ENCODE measurements at regions not wholly inside any gene's neighbourhood (a gene's known extent, or its start where the extent isn't known, plus 50 kb on each side); places are given as distances from the start of the nearest gene placed in this dataset.

DNA sequence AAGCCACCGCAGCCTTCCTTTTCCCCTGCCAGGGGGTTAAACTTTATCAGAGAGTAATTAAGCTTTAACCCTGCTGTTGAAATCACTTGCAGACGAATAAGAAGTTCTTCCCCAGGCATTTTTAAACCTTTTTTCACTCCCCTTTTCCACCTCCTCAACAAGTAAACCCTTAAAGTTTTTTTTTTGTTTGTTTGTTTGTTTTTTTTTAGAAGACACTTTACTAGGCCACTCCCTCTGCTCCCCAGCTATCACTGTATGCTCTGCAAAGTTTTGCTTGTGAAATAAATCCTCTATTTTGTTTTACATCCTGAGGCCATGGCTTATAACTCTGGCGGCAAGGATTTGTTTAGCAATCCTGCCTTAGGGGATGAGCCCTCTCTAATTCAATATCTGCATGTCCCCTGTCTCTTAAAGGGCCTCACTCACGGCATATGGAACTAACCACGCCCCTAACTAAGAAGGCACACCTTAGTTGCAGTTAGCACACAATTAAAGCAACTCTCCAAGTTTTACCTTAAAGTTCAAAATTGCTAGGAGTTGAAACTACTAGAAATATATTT is 1354.7 kb upstream of the LRRTM3 start:
- H3K9me3 ChIP-seq (ENCODE audit: control insufficient read depth in 1 of 2, low read length in 2 of 2): no peaks in the 10 kb centered on the region
- H3K27ac ChIP-seq (ENCODE audit: low read depth, low read length): no peak overlapping the region
- H3K4me3 ChIP-seq (ENCODE audit: low read depth in 1 of 2, low read length in 2 of 2): peak overlapping the region; percentile 61 to 82
- peaks cover 0 to 3% of the 10 kb centered on the region in 2 donors for H3K36me3 ChIP-seq (ENCODE audit: control insufficient read depth in 1 of 2, insufficient read depth in 2 of 2, low read length in 2 of 2)
- no peaks in the 10 kb centered on the region for H3K4me1 ChIP-seq (ENCODE audit: control insufficient read depth in 1 of 2, insufficient read depth in 2 of 2, low read length in 2 of 2)
- H3K9ac ChIP-seq (ENCODE audit: low read depth in 1 of 2, low read length in 2 of 2): peak overlapping the region; percentile 16 to 67
- no peaks in the 10 kb centered on the region for H3K27me3 ChIP-seq (ENCODE audit: control insufficient read depth in 1 of 2, insufficient read depth in 2 of 2, low read length in 2 of 2)

DNA sequence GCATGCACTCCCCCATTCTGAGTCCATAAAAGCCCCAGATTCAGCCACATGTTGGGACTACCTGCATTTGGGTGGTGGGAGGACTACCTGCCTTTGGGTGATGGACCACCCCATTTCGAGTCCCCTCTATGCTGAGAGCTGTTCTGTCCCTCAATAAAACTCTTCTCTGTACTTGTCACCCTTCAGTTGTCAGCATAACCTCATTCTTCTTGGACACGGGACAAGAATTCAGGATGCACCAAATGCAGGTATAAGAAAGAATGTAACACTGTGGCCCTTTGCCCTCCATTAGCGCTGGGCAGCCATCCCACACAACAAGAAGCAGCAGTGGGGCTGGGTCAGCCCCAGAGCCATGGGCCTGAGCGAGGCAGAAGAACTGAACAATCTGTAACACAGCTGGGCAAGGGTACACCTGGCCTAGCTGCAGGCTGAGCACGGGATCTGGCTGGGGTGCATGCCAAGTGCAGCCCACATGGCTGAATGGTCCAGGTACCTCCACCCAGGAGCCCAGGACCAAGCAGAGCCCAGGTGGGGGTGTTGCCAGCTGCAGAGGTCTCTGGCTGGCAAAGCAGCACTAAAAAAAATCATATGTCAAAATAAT is 1344.3 kb upstream of the LRRTM3 start:
- Histone ChIP-seq H3K36me3 (ENCODE audit: control insufficient read depth in 1 of 2, insufficient read depth in 2 of 2, low read length in 2 of 2) (no peaks in the 10 kb centered on the region), H3K4me3 (ENCODE audit: low read depth in 1 of 2, low read length in 2 of 2) (no peak overlapping the region), H3K27me3 (ENCODE audit: control insufficient read depth in 1 of 2, insufficient read depth in 2 of 2, low read length in 2 of 2) (no peaks in the 10 kb centered on the region), H3K9ac (ENCODE audit: low read depth in 1 of 2, low read length in 2 of 2) (no peak overlapping the region), H3K27ac (ENCODE audit: low read depth, low read length) (no peak overlapping the region), H3K9me3 (ENCODE audit: control insufficient read depth in 1 of 2, low read length in 2 of 2) (peaks cover 5 to 9% of the 10 kb centered on the region in 2 donors), H3K4me1 (ENCODE audit: control insufficient read depth in 1 of 2, insufficient read depth in 2 of 2, low read length in 2 of 2) (no peaks in the 10 kb centered on the region)

DNA sequence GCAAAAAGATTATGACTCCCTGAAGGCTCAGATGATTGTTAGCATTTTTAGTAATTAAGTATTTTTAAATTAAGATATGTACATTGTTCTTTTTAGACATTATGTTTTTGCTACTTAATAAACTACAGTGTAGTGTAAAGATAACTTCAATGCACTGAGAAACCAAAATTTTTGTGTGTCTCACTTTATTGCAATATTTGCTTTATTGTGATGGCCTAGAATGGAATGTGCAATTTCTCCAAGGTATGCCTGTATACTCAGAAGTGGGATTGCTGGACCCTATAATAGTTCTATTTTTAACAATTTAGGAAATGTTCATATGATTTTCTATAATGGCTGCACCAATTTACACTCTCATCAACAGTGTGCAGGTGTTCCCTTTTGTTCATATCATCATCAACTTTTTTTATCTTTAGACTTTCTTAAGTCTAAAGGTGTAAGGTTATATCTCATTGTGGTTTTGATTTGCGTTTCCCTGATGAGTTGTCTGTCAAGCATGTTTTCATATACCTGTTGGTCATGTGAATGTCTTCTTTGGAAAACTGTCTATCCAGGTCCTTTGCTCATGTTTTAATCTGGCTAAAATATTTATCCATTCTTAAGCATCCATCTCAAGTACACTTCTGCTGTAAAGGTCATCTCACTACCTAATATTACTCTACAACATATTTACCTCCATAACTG is 1323.5 kb upstream of the LRRTM3 start:
- no peaks in the 10 kb centered on the region for H3K27me3 ChIP-seq (ENCODE audit: control insufficient read depth in 1 of 2, insufficient read depth in 2 of 2, low read length in 2 of 2)
- peaks cover 0 to 5% of the 10 kb centered on the region in 2 donors for H3K9me3 ChIP-seq (ENCODE audit: control insufficient read depth in 1 of 2, low read length in 2 of 2)
- no peak overlapping the region for H3K4me3 ChIP-seq (ENCODE audit: low read depth in 1 of 2, low read length in 2 of 2)
- no peak overlapping the region for H3K27ac ChIP-seq (ENCODE audit: low read depth, low read length)
- no peak overlapping the region for H3K9ac ChIP-seq (ENCODE audit: low read depth in 1 of 2, low read length in 2 of 2)
- no peaks in the 10 kb centered on the region for H3K4me1 ChIP-seq (ENCODE audit: control insufficient read depth in 1 of 2, insufficient read depth in 2 of 2, low read length in 2 of 2)
- H3K36me3 ChIP-seq (ENCODE audit: control insufficient read depth in 1 of 2, insufficient read depth in 2 of 2, low read length in 2 of 2): no peaks in the 10 kb centered on the region

DNA sequence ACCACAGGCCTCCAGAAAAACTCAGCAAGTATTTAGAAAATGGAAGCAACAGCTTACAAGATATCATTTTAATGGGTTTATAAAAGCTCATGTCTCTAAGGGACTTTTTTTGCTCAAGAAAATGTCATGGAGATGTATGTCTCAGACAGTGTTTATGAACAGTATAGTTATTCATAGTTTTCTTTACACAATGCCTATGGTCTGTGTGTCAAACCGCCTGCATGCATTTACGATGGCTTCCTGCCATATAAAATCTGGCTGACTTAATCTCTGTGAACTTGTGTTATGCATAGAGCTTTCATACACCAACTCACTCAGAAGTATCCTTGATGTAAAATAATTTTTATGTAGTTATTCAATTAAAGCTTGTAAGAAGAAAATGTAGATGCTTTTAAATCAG is 1314.2 kb upstream of the LRRTM3 start:
- Histone ChIP-seq H3K27me3 (ENCODE audit: control insufficient read depth in 1 of 2, insufficient read depth in 2 of 2, low read length in 2 of 2) (no peaks in the 10 kb centered on the region), H3K4me1 (ENCODE audit: control insufficient read depth in 1 of 2, insufficient read depth in 2 of 2, low read length in 2 of 2) (no peaks in the 10 kb centered on the region), H3K4me3 (ENCODE audit: low read depth in 1 of 2, low read length in 2 of 2) (no peak overlapping the region), H3K36me3 (ENCODE audit: control insufficient read depth in 1 of 2, insufficient read depth in 2 of 2, low read length in 2 of 2) (no peaks in the 10 kb centered on the region), H3K9me3 (ENCODE audit: control insufficient read depth in 1 of 2, low read length in 2 of 2) (peaks cover 5 to 14% of the 10 kb centered on the region in 2 donors), H3K9ac (ENCODE audit: low read depth in 1 of 2, low read length in 2 of 2) (no peak overlapping the region), H3K27ac (ENCODE audit: low read depth, low read length) (no peak overlapping the region)

DNA sequence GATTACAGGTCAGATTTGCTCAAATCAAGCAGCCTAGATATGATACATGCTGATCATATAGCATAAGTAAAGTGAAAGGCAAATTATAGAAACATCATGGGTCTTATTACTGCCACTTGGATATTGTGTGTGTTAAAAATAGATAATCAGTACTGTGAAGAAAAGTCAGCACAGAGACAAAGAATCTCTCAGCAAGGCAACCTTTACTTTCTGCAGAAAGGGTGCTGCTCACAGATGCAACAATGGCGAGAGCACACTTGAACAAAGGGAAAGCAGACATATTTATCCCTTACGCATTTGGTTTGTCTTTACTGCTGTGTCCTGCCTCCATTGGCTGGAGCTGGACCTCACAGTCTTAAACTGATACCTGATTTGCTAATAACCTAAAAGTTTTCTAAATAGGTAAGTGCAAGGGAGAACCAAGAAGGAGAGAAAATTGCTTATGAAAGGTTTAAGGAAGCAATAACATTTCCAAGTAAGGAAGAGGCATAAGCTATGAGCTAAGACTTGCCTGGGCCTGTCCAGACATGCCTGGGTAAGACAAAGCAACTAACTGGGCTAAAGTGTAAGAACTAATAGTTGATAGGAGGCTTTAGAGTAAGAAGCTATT is 1310.8 kb upstream of the LRRTM3 start:
- Histone ChIP-seq H3K4me1 (ENCODE audit: control insufficient read depth in 1 of 2, insufficient read depth in 2 of 2, low read length in 2 of 2) (no peaks in the 10 kb centered on the region), H3K4me3 (ENCODE audit: low read depth in 1 of 2, low read length in 2 of 2) (no peak overlapping the region), H3K36me3 (ENCODE audit: control insufficient read depth in 1 of 2, insufficient read depth in 2 of 2, low read length in 2 of 2) (no peaks in the 10 kb centered on the region), H3K9me3 (ENCODE audit: control insufficient read depth in 1 of 2, low read length in 2 of 2) (peaks cover 5 to 14% of the 10 kb centered on the region in 2 donors), H3K9ac (ENCODE audit: low read depth in 1 of 2, low read length in 2 of 2) (no peak overlapping the region), H3K27me3 (ENCODE audit: control insufficient read depth in 1 of 2, insufficient read depth in 2 of 2, low read length in 2 of 2) (no peaks in the 10 kb centered on the region), H3K27ac (ENCODE audit: low read depth, low read length) (no peak overlapping the region)

DNA sequence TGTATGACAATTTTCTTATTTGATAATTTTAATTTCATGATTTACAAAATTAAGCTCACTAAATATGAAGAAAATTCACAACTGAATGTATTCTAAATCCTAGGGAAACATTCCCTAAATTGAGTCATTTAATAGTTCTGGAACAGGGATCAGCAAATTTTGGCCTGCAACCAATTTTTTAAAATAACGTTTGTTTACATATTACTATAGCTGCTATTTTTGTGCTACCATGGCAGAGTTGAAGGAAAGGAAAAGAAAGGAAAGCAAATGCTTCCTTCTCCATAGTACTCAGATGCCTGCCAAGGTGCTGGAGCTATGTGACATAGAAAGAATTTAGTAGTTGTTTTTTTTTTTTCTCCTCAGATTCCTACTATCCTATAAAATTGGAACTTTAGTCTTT is 1307.7 kb upstream of the LRRTM3 start:
- H3K9me3 ChIP-seq (ENCODE audit: control insufficient read depth in 1 of 2, low read length in 2 of 2): peaks cover 5 to 14% of the 10 kb centered on the region in 2 donors
- no peak overlapping the region for H3K4me3 ChIP-seq (ENCODE audit: low read depth in 1 of 2, low read length in 2 of 2)
- no peak overlapping the region for H3K9ac ChIP-seq (ENCODE audit: low read depth in 1 of 2, low read length in 2 of 2)
- H3K4me1 ChIP-seq (ENCODE audit: control insufficient read depth in 1 of 2, insufficient read depth in 2 of 2, low read length in 2 of 2): no peaks in the 10 kb centered on the region
- H3K36me3 ChIP-seq (ENCODE audit: control insufficient read depth in 1 of 2, insufficient read depth in 2 of 2, low read length in 2 of 2): no peaks in the 10 kb centered on the region
- H3K27me3 ChIP-seq (ENCODE audit: control insufficient read depth in 1 of 2, insufficient read depth in 2 of 2, low read length in 2 of 2): no peaks in the 10 kb centered on the region
- no peak overlapping the region for H3K27ac ChIP-seq (ENCODE audit: low read depth, low read length)

DNA sequence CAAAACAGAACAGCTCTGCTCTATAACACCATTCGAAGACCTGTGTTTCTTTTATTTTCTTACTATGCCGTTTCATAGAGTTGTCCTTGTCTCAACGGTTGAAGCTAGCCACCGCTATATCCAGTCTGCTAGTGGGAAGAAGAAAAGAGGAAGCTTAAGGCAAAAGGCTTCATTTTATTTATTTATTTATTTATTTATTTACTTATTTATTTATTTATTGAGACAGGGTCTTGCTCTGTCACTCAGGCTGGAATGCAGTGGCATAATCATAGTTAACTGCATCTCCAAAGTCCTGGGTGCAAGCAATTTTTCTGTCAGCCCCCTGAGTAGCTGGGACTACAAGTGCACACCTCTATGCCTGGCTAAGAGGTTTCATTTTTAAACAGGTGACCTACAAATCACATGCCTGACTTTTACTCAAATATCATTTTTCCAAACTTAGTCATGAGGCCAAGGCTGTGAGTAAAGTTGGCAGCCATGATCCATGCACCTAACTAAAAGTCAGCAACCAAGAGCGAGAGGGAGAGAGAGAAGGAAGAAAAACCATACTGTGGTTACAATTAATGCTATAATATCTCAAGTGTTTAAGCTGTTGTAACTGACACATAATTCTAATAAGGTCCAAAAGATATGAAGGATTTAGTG is 1305.3 kb upstream of the LRRTM3 start:
- Histone ChIP-seq H3K9me3 (ENCODE audit: control insufficient read depth in 1 of 2, low read length in 2 of 2) (no peaks in the 10 kb centered on the region), H3K9ac (ENCODE audit: low read depth in 1 of 2, low read length in 2 of 2) (no peak overlapping the region), H3K36me3 (ENCODE audit: control insufficient read depth in 1 of 2, insufficient read depth in 2 of 2, low read length in 2 of 2) (no peaks in the 10 kb centered on the region), H3K27ac (ENCODE audit: low read depth, low read length) (no peak overlapping the region), H3K27me3 (ENCODE audit: control insufficient read depth in 1 of 2, insufficient read depth in 2 of 2, low read length in 2 of 2) (no peaks in the 10 kb centered on the region), H3K4me3 (ENCODE audit: low read depth in 1 of 2, low read length in 2 of 2) (no peak overlapping the region), H3K4me1 (ENCODE audit: control insufficient read depth in 1 of 2, insufficient read depth in 2 of 2, low read length in 2 of 2) (no peaks in the 10 kb centered on the region)

DNA sequence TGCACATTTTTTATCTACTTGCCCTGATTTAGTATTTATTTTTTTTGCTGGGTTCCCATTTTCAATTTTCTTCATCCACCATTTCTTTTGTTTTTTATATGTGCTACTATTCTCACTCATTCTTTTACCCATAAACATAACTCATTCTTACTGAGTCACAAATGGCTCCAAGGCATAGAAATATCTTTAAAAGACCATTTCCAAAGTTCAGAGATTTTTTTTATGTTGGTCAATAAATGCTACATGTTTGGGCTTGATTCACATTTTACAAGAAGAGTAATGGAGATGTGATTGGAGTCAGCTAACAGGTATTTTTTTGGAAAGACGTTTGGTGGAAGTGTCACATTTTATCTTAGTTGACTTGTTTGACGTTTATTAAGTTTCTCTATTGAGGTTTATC is 1303.2 kb upstream of the LRRTM3 start:
- Histone ChIP-seq H3K4me1 (ENCODE audit: control insufficient read depth in 1 of 2, insufficient read depth in 2 of 2, low read length in 2 of 2) (no peaks in the 10 kb centered on the region), H3K9ac (ENCODE audit: low read depth in 1 of 2, low read length in 2 of 2) (no peak overlapping the region), H3K27me3 (ENCODE audit: control insufficient read depth in 1 of 2, insufficient read depth in 2 of 2, low read length in 2 of 2) (no peaks in the 10 kb centered on the region), H3K9me3 (ENCODE audit: control insufficient read depth in 1 of 2, low read length in 2 of 2) (no peaks in the 10 kb centered on the region), H3K27ac (ENCODE audit: low read depth, low read length) (no peak overlapping the region), H3K4me3 (ENCODE audit: low read depth in 1 of 2, low read length in 2 of 2) (no peak overlapping the region), H3K36me3 (ENCODE audit: control insufficient read depth in 1 of 2, insufficient read depth in 2 of 2, low read length in 2 of 2) (no peaks in the 10 kb centered on the region)

DNA sequence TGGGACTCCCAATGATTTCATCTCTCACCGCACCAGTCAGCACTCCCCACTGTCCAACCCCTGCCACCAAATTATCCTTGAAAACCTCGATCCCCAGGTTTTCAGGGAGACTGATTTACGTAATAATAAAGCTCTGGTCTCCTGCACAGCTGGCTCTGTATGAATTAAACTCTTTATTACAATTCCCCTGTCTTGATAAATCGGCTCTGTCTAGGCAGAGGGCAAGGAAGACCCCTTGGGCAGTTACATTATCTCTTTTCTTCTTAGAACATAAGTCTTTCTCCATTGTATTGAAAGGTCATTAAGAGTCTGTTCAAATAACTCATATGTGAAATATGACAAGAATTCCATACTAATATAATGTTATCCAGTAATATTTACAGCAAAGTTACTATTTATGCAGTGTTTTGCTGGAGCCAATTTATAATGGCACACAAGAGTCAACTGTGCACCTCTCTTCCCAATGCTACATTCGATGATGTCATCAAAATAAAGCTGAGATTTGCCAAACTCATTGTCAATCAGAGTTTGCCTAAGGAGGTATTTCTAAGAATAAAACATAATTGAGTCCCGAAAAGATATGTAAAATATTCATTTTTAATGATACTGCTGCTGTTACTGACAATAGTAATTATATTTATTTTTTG is 1297.2 kb upstream of the LRRTM3 start:
- no peaks in the 10 kb centered on the region for H3K36me3 ChIP-seq (ENCODE audit: control insufficient read depth in 1 of 2, insufficient read depth in 2 of 2, low read length in 2 of 2)
- no peak overlapping the region for H3K27ac ChIP-seq (ENCODE audit: low read depth, low read length)
- no peaks in the 10 kb centered on the region for H3K4me1 ChIP-seq (ENCODE audit: control insufficient read depth in 1 of 2, insufficient read depth in 2 of 2, low read length in 2 of 2)
- no peak overlapping the region for H3K4me3 ChIP-seq (ENCODE audit: low read depth in 1 of 2, low read length in 2 of 2)
- H3K27me3 ChIP-seq (ENCODE audit: control insufficient read depth in 1 of 2, insufficient read depth in 2 of 2, low read length in 2 of 2): no peaks in the 10 kb centered on the region
- no peak overlapping the region for H3K9ac ChIP-seq (ENCODE audit: low read depth in 1 of 2, low read length in 2 of 2)
- H3K9me3 ChIP-seq (ENCODE audit: control insufficient read depth in 1 of 2, low read length in 2 of 2): peaks cover 5 to 10% of the 10 kb centered on the region in 2 donors
